Hepatocyte (in vitro differentiated cells): ENCODE measurements at regions not wholly inside any gene's neighbourhood (a gene's known extent, or its start where the extent isn't known, plus 50 kb on each side); places are given as distances from the start of the nearest gene placed in this dataset.
"Not testable (repeated sequence)": the region's sequence is repeated elsewhere in the genome, so short reads cannot be mapped to it uniquely, and the experiment has no call there.

ENCODE experiments used
- DNase-seq: peaks from one replicate; pipeline ENCODE4 v3.0.0-alpha.2; 2016; ENCODE audit warnings: low spot score
- H2AFZ ChIP-seq: fragments of 200-600 bp; sonication (generic); 2 replicates; pipeline ENCODE4 v1.6.0; 2016; ENCODE audit warnings: antibody characterized with exemption, mild to moderate bottlenecking
- H3K27ac ChIP-seq: fragments of 200-600 bp; sonication (generic); 2 replicates; pipeline ENCODE4 v1.5.1; 2016; ENCODE audit warnings: mild to moderate bottlenecking
- H3K27me3 ChIP-seq: fragments of 200-600 bp; sonication (generic); 2 replicates; pipeline ENCODE4 v1.6.1; 2016
- H3K36me3 ChIP-seq: fragments of 200-600 bp; sonication (generic); replicated peaks from 2 replicates; pipeline ENCODE4 v1.5.1; 2016; ENCODE audit warnings: low read depth; ENCODE audit not compliant: insufficient read depth
- H3K4me1 ChIP-seq: fragments of 200-600 bp; sonication (generic); 2 replicates; pipeline ENCODE4 v1.5.1; 2016; ENCODE audit warnings: mild to moderate bottlenecking, moderate library complexity; ENCODE audit not compliant: insufficient read depth
- H3K4me2 ChIP-seq: fragments of 200-600 bp; sonication (generic); 2 replicates; pipeline ENCODE4 v1.6.0; 2016
- H3K4me3 ChIP-seq: fragments of 200-600 bp; sonication (generic); 2 replicates; pipeline ENCODE4 v1.5.1; 2016; ENCODE audit warnings: mild to moderate bottlenecking
- H3K79me2 ChIP-seq: fragments of 200-600 bp; sonication (generic); 2 replicates; pipeline ENCODE4 v1.6.0; 2017; ENCODE audit warnings: mild to moderate bottlenecking
- H3K9me2 ChIP-seq: fragments of 200-600 bp; sonication (generic); replicated peaks from 2 replicates; pipeline ENCODE4 v1.6.0; 2017; ENCODE audit warnings: mild to moderate bottlenecking; ENCODE audit not compliant: insufficient read depth
- H3K9me3 ChIP-seq: fragments of 200-600 bp; sonication (generic); 2 replicates; pipeline ENCODE4 v1.5.1; 2016; ENCODE audit warnings: low read depth, mild to moderate bottlenecking
- H4K20me1 ChIP-seq: fragments of 200-600 bp; sonication (generic); 2 replicates; pipeline ENCODE4 v1.6.0; 2016; ENCODE audit warnings: mild to moderate bottlenecking; ENCODE audit not compliant: insufficient read depth, poor library complexity, severe bottlenecking
- CTCF ChIP-seq: fragments of 200-600 bp; sonication (generic); IDR thresholded peaks from 2 replicates; pipeline ENCODE4 v1.5.1; 2016; ENCODE audit warnings: antibody characterized with exemption, mild to moderate bottlenecking; ENCODE audit not compliant: poor library complexity
- EZH2 ChIP-seq: fragments of 200-600 bp; sonication (generic); IDR thresholded peaks from 2 replicates; pipeline ENCODE4 v1.6.1; 2016; ENCODE audit warnings: antibody characterized with exemption, mild to moderate bottlenecking, borderline replicate concordance
- EZH2phosphoT487 ChIP-seq: fragments of 200-600 bp; sonication (generic); IDR thresholded peaks from one replicate; pipeline ENCODE4 v1.6.1; 2018; ENCODE audit warnings: antibody characterized with exemption, mild to moderate bottlenecking, low read depth, moderate library complexity; ENCODE audit not compliant: unreplicated experiment, severe bottlenecking
- WGBS: methylation state at CpG from one replicate; pipeline ENCODE4 v1.1.6; 2016; ENCODE audit warnings: low lambda C conversion rate; ENCODE audit errors: missing lambda C conversion rate; 5-methylcytosine and 5-hydroxymethylcytosine counted together

GRCh38 chrX:13412208-13412600 is 92.4 kb upstream of the ATXN3L start:
- no peaks in the 10 kb centered on the region for H3K27me3 ChIP-seq
- H3K27ac ChIP-seq, result no peak overlapping the region
- H3K79me2 ChIP-seq, result no peaks in the 10 kb centered on the region
- H3K9me3 ChIP-seq, result no peaks in the 10 kb centered on the region
- no peak overlapping the region for H3K4me3 ChIP-seq
- TF ChIP-seq EZH2phosphoT487 (no peak), EZH2 (no peak), CTCF (no peak)
- H2AFZ ChIP-seq, result no peak overlapping the region
- WGBS, result 42% methylated on average over 8 of the region's 8 CpGs
- no peaks in the 10 kb centered on the region for H3K4me1 ChIP-seq
- H4K20me1 ChIP-seq, result no peaks in the 10 kb centered on the region
- no peak for DNase-seq
- no peak overlapping the region for H3K4me2 ChIP-seq
- no peaks in the 10 kb centered on the region for H3K9me2 ChIP-seq
- no peaks in the 10 kb centered on the region for H3K36me3 ChIP-seq

- Histone ChIP-seq H3K36me3 (no peaks in the 10 kb centered on the region), H4K20me1 (no peaks in the 10 kb centered on the region), H2AFZ (no peak overlapping the region), H3K9me2 (no peaks in the 10 kb centered on the region), H3K4me2 (no peak overlapping the region), H3K79me2 (no peaks in the 10 kb centered on the region), H3K4me3 (no peak overlapping the region), H3K9me3 (no peaks in the 10 kb centered on the region), H3K4me1 (no peaks in the 10 kb centered on the region), H3K27me3 (no peaks in the 10 kb centered on the region), H3K27ac (no peak overlapping the region)
- DNase-seq, result no peak
- WGBS, result 44% methylated on average over 10 of the region's 10 CpGs
- TF ChIP-seq EZH2, result no peak
- no peak for TF ChIP-seq EZH2phosphoT487
- no peak for TF ChIP-seq CTCF
These were observed 91.8 kb upstream of the ATXN3L start for GRCh38 chrX:13411496-13412207.

GRCh38 chrX:13408599-13408998 is 88.7 kb upstream of the ATXN3L start:
- H3K4me1 ChIP-seq, H3K4me2 ChIP-seq, DNase-seq, H4K20me1 ChIP-seq, H3K79me2 ChIP-seq, H3K9me3 ChIP-seq, H3K36me3 ChIP-seq, H3K27ac ChIP-seq, H3K27me3 ChIP-seq, H3K9me2 ChIP-seq, H3K4me3 ChIP-seq, H2AFZ ChIP-seq: not testable (repeated sequence)
- 100% methylated on average over 1 of the region's 1 CpG for WGBS

- not testable (repeated sequence) for H3K36me3 ChIP-seq, H3K79me2 ChIP-seq, H3K9me2 ChIP-seq, H3K9me3 ChIP-seq, H3K27ac ChIP-seq, H3K4me2 ChIP-seq, H3K27me3 ChIP-seq, H3K4me1 ChIP-seq, H4K20me1 ChIP-seq, H3K4me3 ChIP-seq
- WGBS, result 57% methylated on average over 7 of the region's 7 CpGs
- peak; percentile 33 for DNase-seq
- H2AFZ ChIP-seq, result peak overlapping the region; percentile 45
These were observed 84.9 kb upstream of the ATXN3L start for GRCh38 chrX:13404777-13405176.
